HG02885 (cell line): ENCODE measurements at regions not wholly inside any gene's neighbourhood (a gene's known extent, or its start where the extent isn't known, plus 50 kb on each side); places are given as distances from the start of the nearest gene placed in this dataset.
"Not testable (repeated sequence)": the region's sequence is repeated elsewhere in the genome, so short reads cannot be mapped to it uniquely, and the experiment has no call there.

Experiments
- ATAC-seq: cut with Tn5 transposase; IDR thresholded peaks from one replicate; pipeline ENCODE4 v1.9.1; 2021; ENCODE audit warnings: mild to moderate bottlenecking; ENCODE audit not compliant: unreplicated experiment, poor library complexity

DNA sequence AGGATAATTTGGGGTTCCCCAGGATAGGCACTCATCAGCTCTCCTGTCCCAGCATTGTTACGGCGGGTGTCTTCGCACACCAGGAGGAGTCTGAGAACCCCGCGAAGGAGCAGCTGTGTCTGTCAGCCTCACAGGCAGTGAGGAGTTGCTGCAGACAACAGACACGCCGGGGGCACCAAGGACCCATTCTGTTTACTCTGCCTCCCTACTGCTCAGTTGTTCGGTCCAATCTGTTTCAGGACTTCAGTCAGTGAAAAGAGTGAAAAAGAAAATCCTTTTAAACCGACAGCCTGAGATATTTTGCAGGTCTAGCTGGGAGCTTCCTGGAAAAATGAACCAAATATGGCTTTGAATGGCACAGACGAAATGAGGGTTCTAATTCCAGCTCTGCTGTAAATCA, 288.4 kb downstream of the OMA1 start:
- ATAC-seq: no peak

DNA sequence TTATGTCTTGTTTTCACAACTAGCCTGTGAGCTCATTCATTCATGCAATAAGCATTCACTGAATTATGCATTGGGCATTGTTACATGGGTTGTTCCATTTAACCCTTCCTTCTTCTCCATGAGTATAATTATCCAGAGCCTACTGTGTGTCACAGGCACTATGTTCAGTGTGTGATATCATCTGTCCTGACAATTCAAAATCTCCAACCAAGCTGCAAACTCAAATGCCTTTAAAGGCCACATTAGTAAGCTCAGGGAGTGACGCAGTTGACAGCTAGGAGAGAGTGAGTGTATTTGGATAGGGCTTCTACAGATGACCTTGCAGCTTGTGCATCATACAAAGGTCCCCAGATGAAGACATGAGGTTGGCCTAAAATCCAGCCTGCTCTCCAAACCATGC, 289.5 kb downstream of the OMA1 start:
- ATAC-seq: no peak

DNA sequence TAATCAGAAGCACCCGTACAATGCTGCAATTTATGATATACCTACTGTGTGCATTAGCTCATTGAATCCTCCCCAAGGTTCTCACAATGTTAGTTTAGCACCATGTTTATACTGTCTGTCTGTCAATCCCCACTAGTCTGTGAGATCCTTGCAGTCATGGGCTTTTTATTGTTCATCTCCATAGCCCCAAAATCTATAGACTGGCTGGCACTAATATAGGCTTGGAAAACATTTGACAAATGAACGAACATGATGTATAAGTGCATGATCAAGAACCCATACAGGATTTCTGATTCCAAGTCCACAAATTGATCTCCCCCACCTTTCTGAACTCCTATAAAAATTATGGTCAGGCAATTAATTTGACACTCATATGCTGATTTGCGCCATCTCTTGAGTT, 290.0 kb downstream of the OMA1 start:
- no peak for ATAC-seq

DNA sequence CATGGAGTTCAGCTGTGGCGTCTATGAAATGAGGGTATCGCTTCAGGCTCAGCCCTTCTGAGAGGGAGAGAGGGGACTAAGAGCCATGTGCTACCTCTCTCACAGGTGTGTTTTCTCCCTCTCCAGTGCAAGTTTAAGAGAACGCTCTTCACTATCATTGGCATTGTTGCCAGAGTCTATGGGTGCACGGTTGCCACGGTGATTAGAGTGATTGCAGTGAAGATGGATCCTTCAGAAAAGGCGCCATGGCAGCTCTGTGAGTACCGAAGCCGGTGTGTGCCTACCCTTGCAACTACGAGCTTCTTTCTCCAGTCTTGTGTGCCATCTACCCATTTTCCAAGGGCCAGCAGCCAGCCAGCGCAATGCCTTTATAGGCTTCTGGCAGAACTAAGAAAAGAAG, 290.5 kb downstream of the OMA1 start:
- ATAC-seq: no peak

DNA sequence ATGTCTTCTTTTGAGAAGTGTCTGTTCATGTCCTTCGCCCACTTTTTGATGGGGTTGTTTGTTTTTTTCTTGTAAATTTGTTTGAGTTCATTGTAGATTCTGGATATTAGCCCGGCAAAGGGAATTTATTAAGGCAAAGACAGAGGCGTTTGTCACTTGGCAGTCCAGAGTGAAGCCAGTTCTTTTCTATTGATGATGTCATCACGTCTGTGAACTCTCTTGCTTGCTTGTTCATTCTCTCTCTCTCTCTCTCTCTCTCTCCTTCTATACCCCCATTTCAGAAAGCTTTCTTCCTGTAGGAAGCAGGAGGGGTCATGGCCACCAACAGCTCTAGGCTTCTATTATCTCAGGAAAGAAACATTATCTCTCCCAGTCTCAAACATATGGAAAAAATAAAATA, 291.3 kb downstream of the OMA1 start:
- no peak for ATAC-seq

DNA sequence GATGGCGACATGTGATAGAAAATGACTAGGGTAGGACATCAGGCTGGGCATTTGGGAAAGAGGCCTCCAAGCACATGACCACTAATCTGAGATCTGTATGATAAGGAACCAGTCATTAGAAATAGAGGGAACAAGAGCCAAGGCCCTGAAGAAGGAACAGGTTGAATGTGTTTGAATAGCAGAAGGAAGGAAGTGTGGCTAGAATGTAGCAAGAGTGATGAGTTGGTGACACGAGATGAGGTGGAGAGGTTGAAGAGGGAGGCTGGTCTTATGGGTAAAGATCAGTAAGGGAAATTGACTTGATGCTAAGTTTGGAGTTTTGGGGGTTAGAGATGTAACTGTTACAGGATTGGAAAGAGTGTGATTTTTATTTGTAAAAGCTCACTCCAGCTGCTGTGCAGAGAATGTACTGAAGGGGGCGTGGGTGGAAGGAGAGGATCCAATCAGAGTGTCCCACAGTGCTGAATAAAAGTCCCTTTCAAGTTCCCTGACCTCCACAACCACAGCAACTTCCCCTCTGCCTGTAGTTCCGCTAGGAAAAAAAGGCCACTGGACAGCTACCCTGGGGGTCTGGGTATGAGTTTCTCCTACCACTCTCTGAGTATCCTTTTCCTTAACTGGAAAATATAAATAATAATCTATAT, 295.0 kb downstream of the OMA1 start:
- no peak for ATAC-seq

- no peak for ATAC-seq
These were observed 296.0 kb downstream of the OMA1 start for GRCh38 chr1:58250587-58250948.

DNA sequence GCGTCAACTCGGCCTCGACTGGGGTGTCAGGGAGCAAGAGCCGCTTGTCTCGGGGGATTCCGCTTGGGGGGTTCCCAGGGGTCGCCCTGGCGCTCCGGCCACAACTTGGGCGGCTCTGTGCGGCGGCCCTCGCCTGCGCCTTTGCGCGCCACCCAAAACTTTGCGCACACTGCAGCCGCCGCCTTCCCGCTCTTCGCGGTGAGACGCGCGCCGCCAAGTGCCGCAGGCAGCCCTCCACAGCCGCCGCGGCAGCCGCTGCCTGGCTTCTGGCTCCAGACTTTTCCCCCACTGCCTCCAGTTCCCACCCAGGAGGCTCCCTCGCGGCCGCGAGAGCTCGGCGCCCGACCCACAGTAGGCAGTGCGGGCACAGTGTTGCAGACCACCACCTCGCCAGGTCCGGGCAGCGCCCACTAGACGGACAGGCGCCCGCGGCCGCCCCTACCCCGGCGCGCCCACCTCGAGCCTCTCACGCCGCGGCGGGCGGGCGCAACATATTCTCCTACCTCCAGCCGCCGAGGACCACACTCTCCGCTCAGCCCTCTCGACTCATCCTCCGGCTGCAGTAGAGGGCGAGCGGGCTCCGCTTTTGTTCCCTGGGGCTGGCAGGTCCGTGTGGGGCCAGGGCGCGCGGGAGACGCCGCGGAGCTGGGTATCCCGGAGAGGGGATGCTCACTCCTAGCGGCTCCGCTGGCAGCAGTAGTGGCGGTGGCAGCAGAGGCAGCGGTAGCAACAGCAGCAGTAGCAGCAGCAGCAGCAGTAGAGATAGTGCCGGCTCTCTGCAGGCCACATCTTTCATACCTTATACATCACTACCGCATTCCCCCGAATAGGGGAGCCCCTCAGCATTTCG, 296.6 kb downstream of the OMA1 start:
- no peak for ATAC-seq

- ATAC-seq: no peak
These were observed 297.2 kb downstream of the OMA1 start for GRCh38 chr1:58249388-58249736.

GRCh38 chr1:58248791-58249190, 297.7 kb downstream of the OMA1 start:
- no peak for ATAC-seq

- no peak for ATAC-seq
These were observed 298.5 kb downstream of the OMA1 start for GRCh38 chr1:58248072-58248471.

GRCh38 chr1:58246549-58246948, 300.0 kb downstream of the OMA1 start:
- ATAC-seq: no peak

- no peak for ATAC-seq
These were observed 301.7 kb downstream of the OMA1 start for GRCh38 chr1:58244872-58245271.

- ATAC-seq: no peak
These were observed 307.7 kb downstream of the OMA1 start for GRCh38 chr1:58238846-58239245.

DNA sequence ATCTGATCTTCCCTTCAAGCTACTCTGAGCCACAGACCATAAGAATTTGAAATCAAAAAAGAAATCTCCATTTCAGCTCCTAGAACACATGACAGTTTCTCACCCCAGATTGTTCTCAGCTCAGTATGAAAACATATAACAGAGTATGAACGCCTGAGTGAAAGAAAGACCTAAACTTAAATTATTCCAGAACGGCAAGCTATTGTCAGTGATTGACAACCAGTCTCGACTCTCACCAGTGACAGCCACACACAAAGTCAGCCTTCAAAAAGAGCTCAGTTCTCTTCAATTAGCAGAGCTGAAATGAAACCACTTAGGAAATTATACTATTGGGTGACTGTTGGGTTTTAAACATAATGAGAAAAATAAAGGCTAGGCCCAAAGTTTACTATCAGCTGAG, 312.8 kb downstream of the OMA1 start:
- ATAC-seq: no peak

DNA sequence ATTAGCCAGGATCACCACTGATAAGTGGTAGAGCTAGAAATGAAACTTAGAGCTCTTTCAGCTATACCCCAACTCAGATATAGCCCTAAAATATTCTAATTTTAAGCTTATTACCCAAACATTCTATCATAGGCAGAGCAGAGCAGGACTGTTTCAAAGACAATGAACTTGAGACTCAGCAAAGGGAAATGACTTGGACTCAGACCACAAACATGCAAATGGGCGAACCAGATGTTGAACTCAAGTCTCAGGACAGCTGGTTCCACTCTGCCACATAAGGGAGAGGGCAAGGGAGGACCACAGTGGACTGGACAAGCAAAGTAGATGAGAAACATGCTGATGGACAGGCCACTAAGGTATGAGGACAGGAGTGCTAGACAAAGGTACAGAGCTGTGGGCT, 315.3 kb downstream of the OMA1 start:
- ATAC-seq: no peak

DNA sequence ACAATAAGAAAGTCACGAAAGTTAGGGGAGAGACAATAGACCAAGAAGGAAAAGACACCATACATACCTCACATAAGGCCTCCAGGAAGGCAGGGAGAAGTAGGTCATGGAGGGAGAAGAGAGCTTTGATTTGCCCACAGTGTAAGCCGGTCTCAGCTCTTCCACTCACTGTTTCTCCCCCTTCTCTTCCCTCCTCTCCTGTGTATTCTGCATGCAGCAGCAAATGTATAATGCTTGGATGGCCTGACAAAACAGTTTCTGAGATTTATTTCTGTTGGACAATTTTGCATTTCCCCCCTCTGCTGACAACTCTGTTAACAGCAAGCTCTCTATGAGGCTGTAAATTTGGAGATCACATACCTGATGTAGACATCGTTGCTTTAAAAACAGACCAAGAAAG, 318.9 kb downstream of the OMA1 start:
- ATAC-seq: no peak

- no peak for ATAC-seq
These were observed 323.0 kb downstream of the OMA1 start for GRCh38 chr1:58223522-58223921.

DNA sequence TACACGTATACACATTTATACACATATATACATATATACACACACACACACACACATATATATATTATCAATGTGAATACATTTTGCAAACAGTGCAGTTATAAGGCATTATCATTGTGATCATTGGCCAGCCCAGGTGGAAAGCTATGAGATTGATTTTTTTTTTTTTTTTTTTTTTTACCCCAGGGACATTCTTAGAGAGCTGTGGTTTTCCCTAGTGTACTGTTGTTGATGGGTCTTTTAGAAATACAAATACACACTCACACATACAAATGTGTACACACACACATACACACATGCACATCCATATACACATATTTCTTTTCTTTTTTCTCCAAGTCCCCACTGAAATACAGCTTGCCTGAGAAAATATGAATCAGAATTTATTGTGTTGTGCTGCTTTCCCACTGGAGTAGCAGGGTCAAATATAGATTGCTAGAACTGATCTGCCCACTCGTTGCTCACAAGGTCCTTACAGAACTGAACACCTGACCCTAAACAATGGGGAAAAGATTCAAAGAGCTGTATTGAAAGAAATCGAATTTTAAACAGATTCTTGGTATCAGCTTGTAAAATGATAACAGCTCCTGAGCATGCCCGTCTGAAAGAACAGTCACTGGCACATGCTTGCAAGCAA, 325.6 kb downstream of the OMA1 start:
- no peak for ATAC-seq

- not testable (repeated sequence) for ATAC-seq
These were observed 330.4 kb downstream of the OMA1 start for GRCh38 chr1:58216169-58216568.

- ATAC-seq: no peak
These were observed 331.9 kb downstream of the OMA1 start for GRCh38 chr1:58214674-58215073.

DNA sequence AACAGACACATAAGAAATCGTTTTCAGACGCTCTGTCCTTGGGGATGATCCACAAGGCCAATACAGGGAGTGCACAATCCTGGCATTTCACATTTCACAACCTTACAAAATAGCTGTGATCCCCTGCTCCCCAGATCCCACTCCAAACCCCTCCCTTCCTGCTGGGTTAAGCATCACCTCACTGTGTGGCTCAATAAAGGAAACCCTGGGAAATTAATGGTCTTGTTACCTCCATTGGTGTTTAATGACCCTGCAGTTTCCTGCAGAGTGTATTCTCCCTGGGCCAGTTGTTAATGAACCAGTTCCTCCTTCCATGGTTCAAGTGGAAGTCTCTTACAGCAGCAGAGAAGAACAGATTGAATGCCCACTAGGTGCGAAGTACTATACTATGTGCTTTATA, 334.7 kb downstream of the OMA1 start:
- ATAC-seq: no peak
